SK-N-SH (cell line): ENCODE measurements at regions not wholly inside any gene's neighbourhood (a gene's known extent, or its start where the extent isn't known, plus 50 kb on each side); places are given as distances from the start of the nearest gene placed in this dataset.
"Not testable (repeated sequence)": the region's sequence is repeated elsewhere in the genome, so short reads cannot be mapped to it uniquely, and the experiment has no call there.

Experiments
- CTCF ChIA-PET: fragments of 300-600, 350-600 bp; formaldehyde crosslinking; extraction: SDS; loops from one replicate; lab custom pipeline; 2021; lab: Yijun Ruan, JAX
- POLR2A ChIA-PET: fragments of 350-600 bp; sonication (Branson Sonifier 250); formaldehyde crosslinking; extraction: SDS; loops from one replicate; lab custom pipeline; 2020; ENCODE audit warnings: antibody characterized with exemption, inconsistent platforms; lab: Yijun Ruan, JAX
- DNase-seq: peaks from one replicate; pipeline ENCODE4 v3.0.0; 2012
- H2AFZ ChIP-seq: fragments of 200-600 bp; sonication (generic); 2 replicates; pipeline ENCODE4 v1.8.1; 2016; ENCODE audit warnings: antibody characterized with exemption, mild to moderate bottlenecking, low read depth
- H3F3A ChIP-seq: fragments of 200-600 bp; sonication (generic); replicated peaks from 2 replicates; pipeline ENCODE3; 2016; ENCODE audit warnings: antibody characterized with exemption, mild to moderate bottlenecking; ENCODE audit not compliant: insufficient read depth
- H3K27ac ChIP-seq, 2 experiments: fragments of 200-500 bp in 1 of 2; fragments of 200-600 bp in 1 of 2; sonication (Bioruptor generic) in 1 of 2; sonication (generic), shearing (Covaris generic) in 1 of 2; 2 replicates each; pipeline versions ENCODE4 v1.5.1 to v1.6.1; 2014 to 2016; ENCODE audit warnings: low read depth in 2 of 2, inconsistent platforms in 1 of 2, low read length in 1 of 2, mild to moderate bottlenecking in 1 of 2, mixed read lengths in 1 of 2
- H3K27me3 ChIP-seq: fragments of 200-600 bp; sonication (generic), shearing (Covaris generic); 2 replicates; pipeline ENCODE4 v1.6.1; 2016; ENCODE audit warnings: mixed run types; ENCODE audit not compliant: insufficient read depth
- H3K36me3 ChIP-seq, 2 experiments: fragments of 200-500 bp in 1 of 2; fragments of 200-600 bp in 1 of 2; sonication (Bioruptor generic) in 1 of 2; sonication (generic) in 1 of 2; replicated peaks in 1 of 2; 2 replicates each; pipeline versions ENCODE3 to v1.5.1; 2014 to 2016; ENCODE audit warnings: low read length in 1 of 2, mild to moderate bottlenecking in 1 of 2; ENCODE audit not compliant: insufficient read depth in 2 of 2, control insufficient read depth in 1 of 2
- H3K4me1 ChIP-seq, 2 experiments: fragments of 200-500 bp in 1 of 2; fragments of 200-600 bp in 1 of 2; sonication (Bioruptor generic) in 1 of 2; sonication (generic), shearing (Covaris generic) in 1 of 2; 2 replicates each; pipeline versions ENCODE4 v1.5.1 to v1.6.1; 2014 to 2016; ENCODE audit warnings: low read depth in 1 of 2, low read length in 1 of 2, mixed run types in 1 of 2; ENCODE audit not compliant: insufficient read depth in 2 of 2, control insufficient read depth in 1 of 2
- H3K4me2 ChIP-seq: fragments of 200-600 bp; sonication (generic), shearing (Covaris generic); 2 replicates; pipeline ENCODE4 v1.6.1; 2017; ENCODE audit warnings: mixed run types
- H3K4me3 ChIP-seq, 2 experiments: fragments of 200-500 bp in 1 of 2; fragments of 200-600 bp in 1 of 2; sonication (Bioruptor generic) in 1 of 2; sonication (generic), shearing (Covaris generic) in 1 of 2; 2 replicates each; pipeline versions ENCODE4 v1.5.1 to v1.8.1; 2014 to 2016; ENCODE audit warnings: low read depth in 2 of 2, inconsistent platforms in 1 of 2, low read length in 1 of 2, mild to moderate bottlenecking in 1 of 2, mixed read lengths in 1 of 2, moderate library complexity in 1 of 2
- H3K79me2 ChIP-seq: fragments of 200-600 bp; sonication (generic); 2 replicates; pipeline ENCODE4 v1.8.1; 2017; ENCODE audit warnings: mild to moderate bottlenecking; ENCODE audit not compliant: insufficient read depth
- H3K9ac ChIP-seq: fragments of 200-600 bp; sonication (generic); 2 replicates; pipeline ENCODE4 v1.6.1; 2017; ENCODE audit warnings: mixed run types
- H3K9me2 ChIP-seq: fragments of 200-600 bp; sonication (generic); 2 replicates; pipeline ENCODE4 v1.6.1; 2017; ENCODE audit warnings: mixed run types
- H3K9me3 ChIP-seq: fragments of 200-600 bp; sonication (generic); 2 replicates; pipeline ENCODE4 v1.6.1; 2017; ENCODE audit warnings: mixed run types, mild to moderate bottlenecking, moderate library complexity
- H4K20me1 ChIP-seq: fragments of 200-600 bp; sonication (generic); 2 replicates; pipeline ENCODE4 v1.6.1; 2017; ENCODE audit warnings: mild to moderate bottlenecking, mixed run types; ENCODE audit not compliant: insufficient read depth
- CHD2 ChIP-seq: fragments of 150-350 bp; IDR thresholded peaks from 2 replicates; pipeline ENCODE4 v1.6.1; 2018; ENCODE audit warnings: low read length; ENCODE audit not compliant: partially characterized antibody
- CTCF ChIP-seq: fragments of 200-600 bp; sonication (generic); IDR thresholded peaks from 2 replicates; pipeline ENCODE4 v1.6.1; 2017; ENCODE audit warnings: antibody characterized with exemption, mild to moderate bottlenecking, moderate library complexity
- FOXJ3 ChIP-seq: sonication (generic); formaldehyde crosslinking; IDR thresholded peaks from 2 replicates; pipeline ENCODE4 v1.5.1; 2020; ENCODE audit warnings: mild to moderate bottlenecking, missing genetic modification reagents
- FOXM1 ChIP-seq: IDR thresholded peaks from 2 replicates; pipeline ENCODE4 v1.4.0; 2012; ENCODE audit warnings: low read depth, mild to moderate bottlenecking
- GATA2 ChIP-seq: sonication (generic); formaldehyde crosslinking; IDR thresholded peaks from 2 replicates; pipeline ENCODE4 v1.5.0; 2020; ENCODE audit warnings: mild to moderate bottlenecking, missing genetic modification reagents
- IRF3 ChIP-seq: fragments of 150-350 bp; IDR thresholded peaks from 2 replicates; pipeline ENCODE4 v1.6.1; 2016; ENCODE audit warnings: mild to moderate bottlenecking, low read depth, low read length
- MEF2A ChIP-seq: IDR thresholded peaks from 2 replicates; pipeline ENCODE4 v1.4.0; 2012; ENCODE audit warnings: low read depth, borderline replicate concordance
- MXI1 ChIP-seq: IDR thresholded peaks from 2 replicates; pipeline ENCODE4 v1.6.1; 2012; ENCODE audit warnings: mild to moderate bottlenecking, low read depth, low read length, improper control_type of control experiment
- PBX3 ChIP-seq: IDR thresholded peaks from 2 replicates; pipeline ENCODE4; 2012
- RAD21 ChIP-seq: IDR thresholded peaks from 2 replicates; pipeline ENCODE4 v1.6.1; 2012; ENCODE audit warnings: mild to moderate bottlenecking, low read length
- RXRA ChIP-seq: IDR thresholded peaks from 2 replicates; pipeline ENCODE4 v1.4.0; 2012; ENCODE audit warnings: low read depth, mild to moderate bottlenecking, borderline replicate concordance
- TAF1 ChIP-seq: IDR thresholded peaks from 2 replicates; pipeline ENCODE4 v1.6.1; 2012; ENCODE audit warnings: low read depth, mild to moderate bottlenecking, low read length, moderate library complexity, borderline replicate concordance
- TCF12 ChIP-seq: IDR thresholded peaks from 2 replicates; pipeline ENCODE4 v1.4.0; 2012
- TEAD4 ChIP-seq: IDR thresholded peaks from 2 replicates; pipeline ENCODE4 v1.4.0; 2012; ENCODE audit warnings: mild to moderate bottlenecking, borderline replicate concordance; ENCODE audit not compliant: insufficient read depth
- USF1 ChIP-seq: IDR thresholded peaks from 2 replicates; pipeline ENCODE4 v1.4.0; 2012; ENCODE audit warnings: low read depth, borderline replicate concordance
- ZBTB33 ChIP-seq: IDR thresholded peaks from 2 replicates; pipeline ENCODE4 v1.4.0; 2012; ENCODE audit warnings: low read depth, borderline replicate concordance
- WGBS: methylation state at CpG from one replicate; pipeline ENCODE4 v1.1.6; 2017; ENCODE audit warnings: low lambda C conversion rate; 5-methylcytosine and 5-hydroxymethylcytosine counted together

- H3K4me1 ChIP-seq = peaks cover 0 to 9% of the 10 kb centered on the region in 2 experiments; a peak in 1 of 4 replicates
- 81% methylated on average over 8 of the region's 9 CpGs for WGBS
- TF ChIP-seq MXI1 (no peak), ZBTB33 (no peak), CTCF (no peak), RXRA (no peak), USF1 (no peak), MEF2A (no peak), PBX3 (no peak), FOXJ3 (CRISPR knock-in tag) (no peak), RAD21 (no peak), TCF12 (no peak), CHD2 (no peak), TEAD4 (no peak), FOXM1 (no peak), GATA2 (CRISPR knock-in tag) (no peak), TAF1 (no peak), IRF3 (no peak)
- H3K36me3 ChIP-seq = no peaks in the 10 kb centered on the region
- no peaks in the 10 kb centered on the region for H4K20me1 ChIP-seq
- H3K9me2 ChIP-seq = no peaks in the 10 kb centered on the region
- ChIA-PET CTCF (interaction anchor here (3.4 kb wide), 1 partner anchor 26 kb away, joined by 17 read pairs; no protein-coding TSS in a partner anchor), POLR2A (no interaction called here)
- no peak overlapping the region for H3K4me2 ChIP-seq
- H3K4me3 ChIP-seq = no peak overlapping the region
- H3K27me3 ChIP-seq = no peaks in the 10 kb centered on the region; the same call in 1 of the 2 replicates
- H3K79me2 ChIP-seq = no peaks in the 10 kb centered on the region
- no peaks in the 10 kb centered on the region for H3F3A ChIP-seq
- H3K9ac ChIP-seq = no peak overlapping the region
- no peak for DNase-seq
- no peak overlapping the region for H3K27ac ChIP-seq
- H2AFZ ChIP-seq = no peak overlapping the region
- no peaks in the 10 kb centered on the region for H3K9me3 ChIP-seq
These were observed 57.6 kb upstream of the URI1 start for GRCh38 chr19:29884466-29884865.

- DNase-seq, H3K4me3 ChIP-seq, H3K9me3 ChIP-seq, H3K27ac ChIP-seq, POLR2A ChIA-PET, H3K27me3 ChIP-seq, H3K79me2 ChIP-seq, H3K9me2 ChIP-seq, H3K36me3 ChIP-seq, H2AFZ ChIP-seq, H3F3A ChIP-seq, H3K4me1 ChIP-seq, H3K4me2 ChIP-seq, H3K9ac ChIP-seq, H4K20me1 ChIP-seq: not testable (repeated sequence)
- CTCF ChIA-PET = interaction anchor here (1.0 to 3.4 kb wide), 5 partner anchors 13 to 170 kb away, joined by 3 to 17 read pairs (median 4); partner anchors contain the start of gene URI1
- WGBS = 76% methylated on average over 6 of the region's 7 CpGs
These were observed 55.9 kb upstream of the URI1 start for GRCh38 chr19:29886106-29886505.
